ENCODE measurements at regions not wholly inside any gene's neighbourhood (a gene's known extent, or its start where the extent isn't known, plus 50 kb on each side); places are given as distances from the start of the nearest gene placed in this dataset.
"Not testable (repeated sequence)": the region's sequence is repeated elsewhere in the genome, so short reads cannot be mapped to it uniquely, and the experiment has no call there.

- not testable (repeated sequence) for DNase-seq
Observed at GRCh38 chr3:75611724-75612460, 52.2 kb upstream of the FRG2C start.

Data from GF-D8 (cell line).